Chondrocyte (in vitro differentiated cells): ENCODE measurements at regions not wholly inside any gene's neighbourhood (a gene's known extent, or its start where the extent isn't known, plus 50 kb on each side); places are given as distances from the start of the nearest gene placed in this dataset.

Experiments used
- DNase-seq: peaks from one replicate; pipeline ENCODE4 v3.0.0; 2021; ENCODE audit warnings: mixed read lengths, low spot score
- H3K27ac Mint-ChIP-seq: one replicate; pipeline ENCODE4 v1.8.0; 2021; ENCODE audit warnings: mild to moderate bottlenecking, moderate library complexity, mixed read lengths; ENCODE audit not compliant: unreplicated experiment
- H3K27me3 Mint-ChIP-seq: 2 replicates; pipeline ENCODE4 v1.8.0; 2021; ENCODE audit warnings: low read depth, mixed read lengths
- H3K36me3 Mint-ChIP-seq: 2 replicates; pipeline ENCODE4 v1.8.0; 2021; ENCODE audit warnings: low read depth, mixed read lengths
- H3K4me1 Mint-ChIP-seq: 2 replicates; pipeline ENCODE4 v1.8.0; 2021; ENCODE audit warnings: low read depth, mild to moderate bottlenecking, mixed read lengths
- H3K4me3 Mint-ChIP-seq: one replicate; pipeline ENCODE4 v1.8.0; 2021; ENCODE audit warnings: mild to moderate bottlenecking, moderate library complexity, mixed read lengths; ENCODE audit not compliant: unreplicated experiment
- H3K9me3 Mint-ChIP-seq: 2 replicates; pipeline ENCODE4 v1.8.0; 2021; ENCODE audit warnings: low read depth, mixed read lengths
- TF ChIP-seq, protein P1 (sequence below): fragments of 200-600 bp; sonication (generic); IDR thresholded peaks from 2 replicates; pipeline ENCODE4 v1.5.0; 2021; ENCODE audit warnings: antibody characterized with exemption, mild to moderate bottlenecking, moderate library complexity

DNA sequence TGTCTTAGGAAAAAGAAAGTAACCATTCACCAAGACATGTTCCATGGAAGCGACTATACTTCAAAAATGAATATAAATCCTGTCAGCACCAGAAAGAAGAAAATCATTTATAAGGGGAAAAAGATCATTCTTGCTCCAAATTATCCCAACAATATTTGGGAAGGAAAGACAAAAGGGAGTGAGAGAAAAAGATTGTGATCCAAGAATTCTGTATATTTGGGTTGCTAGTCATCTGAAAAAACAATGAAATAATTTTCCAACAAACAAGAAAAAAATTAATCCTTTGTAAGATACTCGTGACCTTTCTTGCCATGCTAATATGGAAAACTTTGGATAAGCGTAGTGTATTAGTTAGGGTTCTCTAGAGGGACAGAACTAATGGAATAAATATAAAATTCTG is 163.2 kb upstream of the ZNF32 start:
- Mint-ChIP-seq H3K9me3 (no peaks in the 10 kb centered on the region), H3K4me1 (peaks cover 71% of the 10 kb centered on the region), H3K27ac (no peak overlapping the region), H3K4me3 (no peak overlapping the region), H3K36me3 (no peaks in the 10 kb centered on the region), H3K27me3 (no peaks in the 10 kb centered on the region)
- TF ChIP-seq, protein P1, sequence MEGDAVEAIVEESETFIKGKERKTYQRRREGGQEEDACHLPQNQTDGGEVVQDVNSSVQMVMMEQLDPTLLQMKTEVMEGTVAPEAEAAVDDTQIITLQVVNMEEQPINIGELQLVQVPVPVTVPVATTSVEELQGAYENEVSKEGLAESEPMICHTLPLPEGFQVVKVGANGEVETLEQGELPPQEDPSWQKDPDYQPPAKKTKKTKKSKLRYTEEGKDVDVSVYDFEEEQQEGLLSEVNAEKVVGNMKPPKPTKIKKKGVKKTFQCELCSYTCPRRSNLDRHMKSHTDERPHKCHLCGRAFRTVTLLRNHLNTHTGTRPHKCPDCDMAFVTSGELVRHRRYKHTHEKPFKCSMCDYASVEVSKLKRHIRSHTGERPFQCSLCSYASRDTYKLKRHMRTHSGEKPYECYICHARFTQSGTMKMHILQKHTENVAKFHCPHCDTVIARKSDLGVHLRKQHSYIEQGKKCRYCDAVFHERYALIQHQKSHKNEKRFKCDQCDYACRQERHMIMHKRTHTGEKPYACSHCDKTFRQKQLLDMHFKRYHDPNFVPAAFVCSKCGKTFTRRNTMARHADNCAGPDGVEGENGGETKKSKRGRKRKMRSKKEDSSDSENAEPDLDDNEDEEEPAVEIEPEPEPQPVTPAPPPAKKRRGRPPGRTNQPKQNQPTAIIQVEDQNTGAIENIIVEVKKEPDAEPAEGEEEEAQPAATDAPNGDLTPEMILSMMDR, result no peak
- DNase-seq, result no peak

DNA sequence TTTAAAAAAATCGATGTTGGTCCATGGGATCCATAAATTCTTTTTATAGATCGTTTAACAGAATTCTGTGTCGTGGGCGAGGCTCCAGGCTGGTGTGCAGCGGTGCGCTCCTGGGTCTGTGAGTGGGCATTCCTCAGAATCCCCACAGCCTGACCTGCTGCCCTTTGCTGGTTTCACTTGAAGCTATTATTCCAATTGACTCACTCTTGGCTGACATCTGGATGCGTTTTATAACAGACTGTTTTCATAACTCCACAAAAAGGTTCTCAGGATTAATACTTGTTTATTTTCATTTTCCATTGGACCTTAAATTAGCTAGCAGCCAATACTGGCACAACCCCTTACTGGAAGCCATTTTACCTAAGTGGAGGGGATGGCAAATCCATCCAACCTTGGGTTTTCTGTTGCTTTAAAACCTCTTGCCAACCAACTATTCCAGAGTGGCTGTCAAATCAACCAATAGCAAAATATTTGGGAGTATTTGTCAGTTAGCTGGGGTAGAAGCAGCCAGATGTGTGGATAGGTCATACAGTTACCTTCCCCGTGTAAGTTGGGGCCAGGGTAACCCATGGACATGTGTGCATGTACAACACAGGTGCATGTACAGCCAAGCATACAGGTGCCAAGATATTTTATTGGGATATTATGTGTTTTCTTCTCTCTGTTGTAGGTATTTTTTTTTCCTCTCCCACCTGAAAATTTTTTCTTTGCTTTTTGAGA is 160.7 kb upstream of the ZNF32 start:
- peak overlapping the region; percentile 94 for H3K27ac Mint-ChIP-seq
- H3K27me3 Mint-ChIP-seq, result no peaks in the 10 kb centered on the region
- TF ChIP-seq, protein P1, result no peak
- no peak for DNase-seq
- no peak overlapping the region for H3K4me3 Mint-ChIP-seq
- H3K4me1 Mint-ChIP-seq, result peaks cover 58% of the 10 kb centered on the region
- H3K36me3 Mint-ChIP-seq, result no peaks in the 10 kb centered on the region
- H3K9me3 Mint-ChIP-seq, result no peaks in the 10 kb centered on the region

DNA sequence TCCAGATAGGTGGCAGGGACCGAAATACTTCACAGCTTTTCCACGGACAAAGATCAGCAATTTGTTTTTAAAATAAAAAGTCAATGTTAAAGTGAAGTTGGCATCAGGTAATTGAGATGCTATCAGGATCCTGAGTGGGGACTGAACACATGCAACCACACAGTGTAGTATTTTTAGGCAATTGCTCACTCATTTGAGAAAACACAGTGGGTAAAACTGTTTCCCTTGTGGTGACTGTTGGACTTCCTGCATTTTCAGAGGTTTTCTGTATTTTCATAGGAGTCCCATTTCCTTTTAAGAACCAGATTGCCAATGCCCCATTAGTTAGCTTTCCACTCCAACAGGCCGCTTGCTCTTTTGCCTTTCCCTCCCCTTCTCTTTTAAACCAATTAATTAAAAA is 159.5 kb upstream of the ZNF32 start:
- no peak overlapping the region for H3K4me3 Mint-ChIP-seq
- H3K9me3 Mint-ChIP-seq, result no peaks in the 10 kb centered on the region
- no peaks in the 10 kb centered on the region for H3K36me3 Mint-ChIP-seq
- TF ChIP-seq, protein P1, result peak; percentile 26
- H3K27ac Mint-ChIP-seq, result peak overlapping the region; percentile 83
- no peaks in the 10 kb centered on the region for H3K27me3 Mint-ChIP-seq
- H3K4me1 Mint-ChIP-seq, result peaks cover 58% of the 10 kb centered on the region
- DNase-seq, result no peak

DNA sequence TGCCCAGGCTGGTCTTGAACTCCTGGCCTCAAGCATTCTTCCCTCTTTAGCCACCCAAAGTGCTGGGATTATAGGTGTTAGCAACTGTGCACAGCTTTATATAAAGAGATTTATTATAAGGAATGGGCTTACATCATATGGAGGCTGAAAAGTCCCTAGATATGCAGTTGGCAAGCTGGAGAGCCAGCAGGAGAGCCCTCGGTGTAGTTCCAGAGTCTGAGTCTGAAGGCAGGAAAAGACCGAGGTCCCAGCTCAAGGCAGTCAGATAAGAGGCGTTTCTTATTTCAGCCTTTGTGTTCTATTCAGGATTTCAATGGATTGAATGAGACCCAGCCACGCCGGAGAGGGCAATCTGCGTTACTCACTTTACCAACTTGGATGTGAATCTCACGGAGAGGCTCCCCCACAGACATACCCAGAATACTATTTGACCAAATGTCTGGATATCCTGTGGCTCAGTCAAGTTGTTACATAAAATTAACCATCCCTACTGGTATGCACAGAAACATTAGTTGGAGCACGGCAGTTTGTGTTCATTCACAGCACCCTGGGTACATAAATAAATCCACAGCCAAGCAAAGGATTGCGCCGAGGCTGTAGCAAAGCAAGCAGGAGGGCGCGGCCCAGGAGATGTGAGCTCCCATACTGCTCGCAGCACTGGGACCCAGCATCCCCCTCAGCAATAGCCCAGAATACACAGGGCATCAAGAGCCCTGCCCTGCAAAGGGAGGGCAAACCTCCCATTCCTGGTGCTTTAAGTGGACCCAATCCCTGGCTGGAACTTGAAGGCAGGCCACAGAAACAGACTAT is 158.4 kb upstream of the ZNF32 start:
- H3K36me3 Mint-ChIP-seq, result no peaks in the 10 kb centered on the region
- no peaks in the 10 kb centered on the region for H3K27me3 Mint-ChIP-seq
- H3K27ac Mint-ChIP-seq, result peak overlapping the region; percentile 83
- no peak for DNase-seq
- peaks cover 58% of the 10 kb centered on the region for H3K4me1 Mint-ChIP-seq
- no peak overlapping the region for H3K4me3 Mint-ChIP-seq
- TF ChIP-seq, protein P1, result no peak
- no peaks in the 10 kb centered on the region for H3K9me3 Mint-ChIP-seq

DNA sequence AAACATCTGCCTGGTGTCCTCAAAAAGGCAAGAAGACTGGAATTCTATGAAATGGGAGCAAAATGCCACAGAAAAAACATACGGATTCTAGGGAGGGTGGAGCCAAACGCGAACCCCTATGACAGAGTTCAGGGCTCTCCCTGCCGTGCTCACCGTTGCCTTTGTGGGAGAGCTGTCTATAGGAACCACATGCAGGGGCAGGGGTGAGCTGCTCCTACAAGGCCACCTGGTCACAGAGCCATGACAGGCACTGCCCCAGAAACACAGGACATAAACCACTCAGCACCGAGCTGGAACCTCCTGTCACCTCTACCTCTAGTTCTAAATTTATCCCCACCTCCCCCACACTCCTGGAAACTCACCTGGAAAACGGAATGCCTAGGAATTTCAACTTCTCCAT is 155.1 kb upstream of the ZNF32 start:
- TF ChIP-seq, protein P1, result no peak
- no peak for DNase-seq
- H3K4me1 Mint-ChIP-seq, result peaks cover 29% of the 10 kb centered on the region
- H3K27ac Mint-ChIP-seq, result no peak overlapping the region
- peaks cover 9% of the 10 kb centered on the region for H3K27me3 Mint-ChIP-seq
- no peak overlapping the region for H3K4me3 Mint-ChIP-seq
- peaks cover 5% of the 10 kb centered on the region for H3K36me3 Mint-ChIP-seq
- no peaks in the 10 kb centered on the region for H3K9me3 Mint-ChIP-seq
